Subcutaneous abdominal adipose tissue (tissue), 5 donors: ENCODE measurements at regions not wholly inside any gene's neighbourhood (a gene's known extent, or its start where the extent isn't known, plus 50 kb on each side); places are given as distances from the start of the nearest gene placed in this dataset.
"Not testable (repeated sequence)": the region's sequence is repeated elsewhere in the genome, so short reads cannot be mapped to it uniquely, and the experiment has no call there.

Source experiments
- H3K27ac ChIP-seq: one replicate; pipeline ENCODE4 v1.7.0; 2013; ENCODE audit warnings: low read depth, mild to moderate bottlenecking, inconsistent platforms, low read length, moderate library complexity
- H3K27me3 ChIP-seq, 5 donors: one replicate each; pipeline ENCODE4 v1.7.0; 2013; ENCODE audit warnings: low read length in 5 of 5, inconsistent platforms in 1 of 5; ENCODE audit not compliant: control insufficient read depth in 5 of 5, insufficient read depth in 4 of 5
- H3K36me3 ChIP-seq, 5 donors: one replicate each; pipeline ENCODE4 v1.7.0; 2013; ENCODE audit warnings: low read length in 5 of 5; ENCODE audit not compliant: control insufficient read depth in 5 of 5, insufficient read depth in 5 of 5
- H3K4me1 ChIP-seq, 5 donors: one replicate each; pipeline ENCODE4 v1.7.0; 2013; ENCODE audit warnings: low read length in 5 of 5, mild to moderate bottlenecking in 3 of 5, moderate library complexity in 1 of 5; ENCODE audit not compliant: control insufficient read depth in 5 of 5, insufficient read depth in 5 of 5
- H3K4me3 ChIP-seq, 5 donors: one replicate each; pipeline ENCODE4 v1.7.0; 2013; ENCODE audit warnings: low read length in 5 of 5, low read depth in 1 of 5
- H3K9ac ChIP-seq, 5 donors: one replicate each; pipeline ENCODE4 v1.7.0; 2013; ENCODE audit warnings: low read length in 5 of 5, mild to moderate bottlenecking in 4 of 5, moderate library complexity in 3 of 5
- H3K9me3 ChIP-seq, 5 donors: one replicate each; pipeline ENCODE4 v1.7.0; 2013; ENCODE audit warnings: low read length in 5 of 5; ENCODE audit not compliant: control insufficient read depth in 5 of 5
- donor health status: healthy.
- donor health status: healthy.
- donor health status: healthy.
- donor health status: healthy.
- donor health status: healthy.

GRCh38 chr10:43994539-43994938, 345.9 kb upstream of the ZNF32 start:
- Histone ChIP-seq H3K9me3 (no peaks in the 10 kb centered on the region), H3K4me1 (peaks cover 3 to 14% (median 9%) of the 10 kb centered on the region in 5 donors), H3K27me3 (no peaks in the 10 kb centered on the region), H3K4me3 (no peak overlapping the region), H3K27ac (no peak overlapping the region), H3K36me3 (no peaks in the 10 kb centered on the region), H3K9ac (no peak overlapping the region)

- not testable (repeated sequence) for H3K9ac ChIP-seq, H3K27ac ChIP-seq, H3K9me3 ChIP-seq, H3K4me3 ChIP-seq, H3K4me1 ChIP-seq, H3K27me3 ChIP-seq, H3K36me3 ChIP-seq
Observed at GRCh38 chr10:43992816-43993215, 344.1 kb upstream of the ZNF32 start.

- Histone ChIP-seq H3K36me3 (no peaks in the 10 kb centered on the region), H3K27me3 (no peaks in the 10 kb centered on the region), H3K9ac (no peak overlapping the region), H3K4me1 (no peaks in the 10 kb centered on the region), H3K4me3 (no peak overlapping the region), H3K9me3 (peaks cover 0 to 9% (median 5%) of the 10 kb centered on the region in 5 donors), H3K27ac (no peak overlapping the region)
Observed at GRCh38 chr10:43986374-43986773, 337.7 kb upstream of the ZNF32 start.

- H3K27ac ChIP-seq: no peak overlapping the region
Observed at GRCh38 chr10:43985941-43986340, 337.3 kb upstream of the ZNF32 start.

GRCh38 chr10:43983856-43984271, 335.2 kb upstream of the ZNF32 start:
- H3K9me3 ChIP-seq: peaks cover 0 to 9% (median 5%) of the 10 kb centered on the region in 5 donors
- no peaks in the 10 kb centered on the region for H3K36me3 ChIP-seq
- H3K27ac ChIP-seq: no peak overlapping the region
- no peak overlapping the region for H3K4me3 ChIP-seq
- no peak overlapping the region for H3K9ac ChIP-seq
- no peaks in the 10 kb centered on the region for H3K27me3 ChIP-seq
- H3K4me1 ChIP-seq: peaks cover 0 to 21% (median 3%) of the 10 kb centered on the region in 5 donors

More at GRCh38 chr10:43985941-43986340, 337.3 kb upstream of the ZNF32 start:
- peaks cover 0 to 9% (median 5%) of the 10 kb centered on the region in 5 donors for H3K9me3 ChIP-seq
- H3K4me1 ChIP-seq: peaks cover 0 to 2% (median 0%) of the 10 kb centered on the region in 5 donors
- no peaks in the 10 kb centered on the region for H3K27me3 ChIP-seq
- no peak overlapping the region for H3K9ac ChIP-seq
- no peaks in the 10 kb centered on the region for H3K36me3 ChIP-seq
- H3K4me3 ChIP-seq: no peak overlapping the region

- peaks cover 0 to 24% (median 3%) of the 10 kb centered on the region in 5 donors for H3K4me1 ChIP-seq
- no peak overlapping the region for H3K9ac ChIP-seq
- peaks cover 0 to 9% (median 5%) of the 10 kb centered on the region in 5 donors for H3K9me3 ChIP-seq
- H3K4me3 ChIP-seq: no peak overlapping the region
- H3K36me3 ChIP-seq: no peaks in the 10 kb centered on the region
- no peaks in the 10 kb centered on the region for H3K27me3 ChIP-seq
- no peak overlapping the region for H3K27ac ChIP-seq
Observed at GRCh38 chr10:43983405-43983804, 334.7 kb upstream of the ZNF32 start.

GRCh38 chr10:43982250-43982649, 333.6 kb upstream of the ZNF32 start:
- Histone ChIP-seq H3K4me1 (peaks cover 0 to 34% (median 3%) of the 10 kb centered on the region in 5 donors), H3K36me3 (no peaks in the 10 kb centered on the region), H3K9ac (no peak overlapping the region), H3K27me3 (no peaks in the 10 kb centered on the region), H3K27ac (no peak overlapping the region), H3K4me3 (no peak overlapping the region), H3K9me3 (peaks cover 0 to 5% (median 4%) of the 10 kb centered on the region in 5 donors)

GRCh38 chr10:43981696-43982095, 333.0 kb upstream of the ZNF32 start:
- Histone ChIP-seq H3K4me3 (no peak overlapping the region), H3K36me3 (no peaks in the 10 kb centered on the region), H3K27ac (no peak overlapping the region), H3K27me3 (no peaks in the 10 kb centered on the region), H3K9ac (no peak overlapping the region), H3K4me1 (peaks cover 0 to 34% (median 3%) of the 10 kb centered on the region in 5 donors), H3K9me3 (no peaks in the 10 kb centered on the region)

- Histone ChIP-seq H3K27me3 (no peaks in the 10 kb centered on the region), H3K36me3 (no peaks in the 10 kb centered on the region), H3K4me3 (no peak overlapping the region), H3K4me1 (peaks cover 0 to 34% (median 3%) of the 10 kb centered on the region in 5 donors), H3K27ac (no peak overlapping the region), H3K9me3 (no peaks in the 10 kb centered on the region), H3K9ac (no peak overlapping the region)
Observed at GRCh38 chr10:43981232-43981631, 332.6 kb upstream of the ZNF32 start.

- Histone ChIP-seq H3K27me3 (no peaks in the 10 kb centered on the region), H3K4me1 (peaks cover 0 to 37% (median 5%) of the 10 kb centered on the region in 5 donors), H3K9me3 (no peaks in the 10 kb centered on the region), H3K9ac (no peak overlapping the region), H3K36me3 (no peaks in the 10 kb centered on the region), H3K27ac (no peak overlapping the region), H3K4me3 (no peak overlapping the region)
Observed at GRCh38 chr10:43980715-43981114, 332.0 kb upstream of the ZNF32 start.

GRCh38 chr10:43980313-43980712, 331.6 kb upstream of the ZNF32 start:
- Histone ChIP-seq H3K9me3 (no peaks in the 10 kb centered on the region), H3K27ac (no peak overlapping the region), H3K27me3 (no peaks in the 10 kb centered on the region), H3K9ac (no peak overlapping the region), H3K4me1 (peaks cover 3 to 40% (median 9%) of the 10 kb centered on the region in 5 donors), H3K4me3 (no peak overlapping the region), H3K36me3 (no peaks in the 10 kb centered on the region)
